ENCODE measurements at regions not wholly inside any gene's neighbourhood (a gene's known extent, or its start where the extent isn't known, plus 50 kb on each side); places are given as distances from the start of the nearest gene placed in this dataset.
A peak's percentile ranks its signal among the peaks of the same experiment; 100 is the strongest.
"Not testable (repeated sequence)": the region's sequence is repeated elsewhere in the genome, so short reads cannot be mapped to it uniquely, and the experiment has no call there.

GRCh38 chr7:101679653-101680173 is 50.6 kb upstream of the MYL10 start:
- POLR2A ChIA-PET; H3K79me2 ChIP-seq (ENCODE audit: control insufficient read depth, insufficient read depth, low read length); H3K4me1 ChIP-seq (ENCODE audit: control insufficient read depth, insufficient read depth, low read length); H3K9ac ChIP-seq (ENCODE audit: control insufficient read depth, insufficient read depth, low read length); in situ Hi-C loops (cut with MboI); ATAC-seq; H4K20me1 ChIP-seq (ENCODE audit: control insufficient read depth, insufficient read depth); DNase-seq (ENCODE audit: low read depth, low spot score); H2AFZ ChIP-seq (ENCODE audit: control insufficient read depth, low read depth, low read length); CTCF ChIA-PET; intact Hi-C loops (cut with micrococcal nuclease; ENCODE audit: unreplicated experiment); H3K27ac ChIP-seq (ENCODE audit: control insufficient read depth, insufficient read depth); FAIRE-seq; H3K36me3 ChIP-seq (ENCODE audit: control insufficient read depth in 2 of 2, insufficient read depth in 2 of 2, low read length in 1 of 2); BruUV-seq (replicated peaks); H3K4me3 ChIP-seq; H3K27me3 ChIP-seq (replicated peaks in 1 of 2; ENCODE audit: control insufficient read depth in 2 of 2, insufficient read depth in 2 of 2, low read length in 1 of 2); H3K9me3 ChIP-seq (replicated peaks; ENCODE audit: control insufficient read depth, insufficient read depth, low read length); H3K4me2 ChIP-seq (ENCODE audit: control insufficient read depth, insufficient read depth): not testable (repeated sequence)
- RAD21 ChIA-PET (ENCODE audit: unreplicated experiment) = interaction anchor here (0.5 kb wide), 1 partner anchor 218 kb away, joined by 4 read pairs; no protein-coding TSS in a partner anchor
- WGBS (ENCODE audit: insufficient coverage, insufficient replicate concordance, low lambda C conversion rate, missing lambda C conversion rate) = 59% methylated on average over 10 of the region's 10 CpGs
- SMC1A ChIA-PET (ENCODE audit: uncharacterized antibody, unreplicated experiment) = interaction anchor here (1.5 kb wide), 1 partner anchor 131 kb away, joined by 3 read pairs; no protein-coding TSS in a partner anchor

- TF ChIP-seq CREB1 (IDR thresholded peaks at IDR 0.05; ENCODE audit: low read depth) (no peak), BCL3 (IDR thresholded peaks at IDR 0.05; ENCODE audit: borderline replicate concordance, insufficient read depth, low read depth, low read length, poor library complexity, severe bottlenecking) (peak; percentile 79)
- Histone ChIP-seq H3K4me1 (ENCODE audit: control insufficient read depth, insufficient read depth, low read length) (no peaks in the 10 kb centered on the region), H3K4me2 (ENCODE audit: control insufficient read depth, insufficient read depth) (no peak overlapping the region), H3K4me3 (no peak overlapping the region), H3K79me2 (ENCODE audit: control insufficient read depth, insufficient read depth, low read length) (no peaks in the 10 kb centered on the region), H2AFZ (ENCODE audit: control insufficient read depth, low read depth, low read length) (no peak overlapping the region), H3K9ac (ENCODE audit: control insufficient read depth, insufficient read depth, low read length) (no peak overlapping the region), H3K36me3 (ENCODE audit: control insufficient read depth in 2 of 2, insufficient read depth in 2 of 2, low read length in 1 of 2) (no peaks in the 10 kb centered on the region), H3K27me3 (replicated peaks in 1 of 2; ENCODE audit: control insufficient read depth in 2 of 2, insufficient read depth in 2 of 2, low read length in 1 of 2) (no peaks in the 10 kb centered on the region), H4K20me1 (ENCODE audit: control insufficient read depth, insufficient read depth) (no peaks in the 10 kb centered on the region), H3K27ac (ENCODE audit: control insufficient read depth, insufficient read depth) (no peak overlapping the region), H3K9me3 (replicated peaks; ENCODE audit: control insufficient read depth, insufficient read depth, low read length) (no peaks in the 10 kb centered on the region)
- DNase-seq (ENCODE audit: low read depth, low spot score) (no peak), FAIRE-seq (no peak), ATAC-seq (no peak)
- BruUV-seq (replicated peaks) = no TSS peak
- ChIA-PET CTCF (interaction anchor here (1.0 kb wide), 1 partner anchor 77 kb away, joined by 4 read pairs; no protein-coding TSS in a partner anchor), POLR2A (no interaction called here), SMC1A (ENCODE audit: uncharacterized antibody, unreplicated experiment) (no interaction called here), RAD21 (ENCODE audit: unreplicated experiment) (no interaction called here)
- intact Hi-C loops (cut with micrococcal nuclease; ENCODE audit: unreplicated experiment) (no loop called here), in situ Hi-C loops (cut with MboI) (no loop called here)
- WGBS (ENCODE audit: insufficient coverage, insufficient replicate concordance, low lambda C conversion rate, missing lambda C conversion rate) = 59% methylated on average over 22 of the region's 22 CpGs
Measured at GRCh38 chr7:101680406-101681145, 51.5 kb upstream of the MYL10 start.
